Endothelial cell of umbilical vein (primary cell): ENCODE measurements at regions not wholly inside any gene's neighbourhood (a gene's known extent, or its start where the extent isn't known, plus 50 kb on each side); places are given as distances from the start of the nearest gene placed in this dataset.

Source experiments
- BruUV-seq: library from RNA; stranded (reverse); fragments of 400-500 nt; replicated peaks from 2 replicates; lab custom pipeline; 2021; lab: Mats Ljungman, UMichigan
- CTCF ChIA-PET: fragments of 300-600, 350-600 bp; sonication (Branson Sonifier 250); formaldehyde crosslinking; loops from one replicate; lab custom pipeline; 2021; ENCODE audit warnings: antibody characterized with exemption, inconsistent platforms; lab: Charles Lee
- POLR2A ChIA-PET: fragments of 300-600, 350-600 bp; sonication (Branson Sonifier 250); formaldehyde crosslinking; loops from one replicate; lab custom pipeline; 2021; ENCODE audit warnings: antibody characterized with exemption, inconsistent platforms; lab: Charles Lee
- DNase-seq: peaks from one replicate; pipeline ENCODE4 v3.0.0-alpha.2; 2011; ENCODE audit warnings: low read depth, low spot score
- FAIRE-seq: peaks from 2 replicates; lab custom pipeline; 2011; peaks lifted over from hg19 to GRCh38; lab: Jason Lieb, UNC
- H2AFZ ChIP-seq: 2 replicates; pipeline ENCODE4 v1.6.0; 2012; ENCODE audit warnings: low read depth, low read length, control low read depth, inconsistent platforms
- H3K27ac ChIP-seq: 2 replicates; pipeline ENCODE4 v1.5.1; 2011; ENCODE audit warnings: low read depth, mild to moderate bottlenecking, control low read depth, low read length, moderate library complexity; ENCODE audit not compliant: insufficient read depth
- H3K27me3 ChIP-seq, 2 experiments: 2 replicates each; pipeline versions ENCODE4 v1.6.0 to v1.6.1; 2011; ENCODE audit warnings: low read length in 2 of 2, mixed read lengths in 1 of 2; ENCODE audit not compliant: control insufficient read depth in 2 of 2, insufficient read depth in 2 of 2
- H3K36me3 ChIP-seq, 2 experiments: 2 replicates in 1 of 2; 3 replicates in 1 of 2; pipeline ENCODE4 v1.5.1; 2011; ENCODE audit warnings: low read length in 2 of 2, mild to moderate bottlenecking in 1 of 2, moderate library complexity in 1 of 2; ENCODE audit not compliant: control insufficient read depth in 2 of 2, insufficient read depth in 2 of 2; ENCODE audit errors: extremely low read depth in 1 of 2
- H3K4me1 ChIP-seq: 3 replicates; pipeline ENCODE4 v1.5.1; 2011; ENCODE audit warnings: mild to moderate bottlenecking, low read length; ENCODE audit not compliant: control insufficient read depth, insufficient read depth; ENCODE audit errors: extremely low read depth
- H3K4me2 ChIP-seq: 2 replicates; pipeline ENCODE4 v1.6.1; 2011; ENCODE audit warnings: low read length, control low read depth, mixed read lengths; ENCODE audit not compliant: insufficient read depth
- H3K4me3 ChIP-seq, 3 experiments: fragments of 200-600 bp in 1 of 3; sonication (generic), shearing (Covaris generic) in 1 of 3; replicated peaks in 1 of 3; 2 replicates each; pipeline ENCODE4 v1.5.1; 2011 to 2016; ENCODE audit warnings: control low read depth in 3 of 3, low read length in 3 of 3, mild to moderate bottlenecking in 2 of 3, inconsistent platforms in 1 of 3, low read depth in 1 of 3, moderate library complexity in 1 of 3; ENCODE audit not compliant: insufficient read depth in 1 of 3
- H3K79me2 ChIP-seq: 2 replicates; pipeline ENCODE4 v1.6.0; 2012; ENCODE audit warnings: low read length, inconsistent platforms; ENCODE audit not compliant: control insufficient read depth, insufficient read depth
- H3K9ac ChIP-seq: replicated peaks from 2 replicates; pipeline ENCODE3; 2011; ENCODE audit warnings: low read length, control low read depth; ENCODE audit not compliant: insufficient read depth; ENCODE audit errors: extremely low read depth
- H3K9me1 ChIP-seq: replicated peaks from 3 replicates; pipeline ENCODE4 v1.6.0; 2011; ENCODE audit warnings: mild to moderate bottlenecking, low read length; ENCODE audit not compliant: control insufficient read depth, insufficient read depth; ENCODE audit errors: extremely low read depth
- H3K9me3 ChIP-seq: replicated peaks from 2 replicates; pipeline ENCODE4 v1.5.1; 2012; ENCODE audit warnings: low read length, inconsistent platforms; ENCODE audit not compliant: control insufficient read depth, insufficient read depth
- H4K20me1 ChIP-seq: replicated peaks from 2 replicates; pipeline ENCODE3; 2011; ENCODE audit warnings: mild to moderate bottlenecking, low read length; ENCODE audit not compliant: control insufficient read depth, insufficient read depth; ENCODE audit errors: extremely low read depth
- EZH2 ChIP-seq: IDR thresholded peaks from 2 replicates; pipeline ENCODE4 v1.6.1; 2012; ENCODE audit warnings: borderline replicate concordance, low read depth, mild to moderate bottlenecking, moderate library complexity, low read length, inconsistent platforms; ENCODE audit not compliant: severe bottlenecking
- FOS ChIP-seq: IDR thresholded peaks from 2 replicates; pipeline ENCODE4 v1.6.1; 2011; ENCODE audit warnings: mild to moderate bottlenecking, low read length, moderate library complexity, borderline replicate concordance; ENCODE audit not compliant: insufficient read depth
- GATA2 ChIP-seq: IDR thresholded peaks from 2 replicates; pipeline ENCODE4 v1.7.0; 2011; ENCODE audit warnings: low read depth, mild to moderate bottlenecking, moderate library complexity, mixed read lengths, low read length; ENCODE audit not compliant: insufficient read length, insufficient read depth
- JUN ChIP-seq: IDR thresholded peaks from 2 replicates; pipeline ENCODE4 v1.6.1; 2011; ENCODE audit warnings: borderline replicate concordance, low read depth; ENCODE audit not compliant: insufficient read length, insufficient read depth
- MYC ChIP-seq: IDR thresholded peaks from one replicate; pipeline ENCODE4 v1.6.1; 2011; ENCODE audit warnings: mild to moderate bottlenecking, low read depth, low read length
- POLR2A ChIP-seq: IDR thresholded peaks from 2 replicates; pipeline ENCODE4 v1.6.1; 2012; ENCODE audit warnings: low read depth, mild to moderate bottlenecking, control low read depth, low read length
- POLR2AphosphoS5 ChIP-seq: IDR thresholded peaks from 2 replicates; pipeline ENCODE4 v1.6.1; 2012; ENCODE audit warnings: low read depth, mild to moderate bottlenecking, control low read depth, low read length, moderate library complexity; ENCODE audit not compliant: insufficient read depth
- dilution Hi-C: fragments of 300-500 bp; cut with MboI; formaldehyde crosslinking; loops from one replicate; pipeline ENCODE4 v1.15.0; 2019; ENCODE audit warnings: low sequenced_read_pairs; ENCODE audit not compliant: extremely low pct_ligation_motif_present
- intact Hi-C: fragments of 100-400 bp; cut with micrococcal nuclease; formaldehyde crosslinking; loops from one replicate; pipeline ENCODE4 v1.10.0; 2022
- TF ChIP-seq, protein P1 (sequence below): IDR thresholded peaks from 2 replicates; pipeline ENCODE4 v1.6.1; 2011; ENCODE audit not compliant: insufficient read depth, insufficient read length
- TF ChIP-seq, protein P2 (sequence below), 2 donors: IDR thresholded peaks; 1 replicate in 1 of 2; 2 replicates in 1 of 2; pipeline ENCODE4 v1.5.1; 2011; ENCODE audit warnings: low read length in 2 of 2, mild to moderate bottlenecking in 2 of 2, moderate library complexity in 2 of 2, control low read depth in 1 of 2, inconsistent platforms in 1 of 2, low read depth in 1 of 2; ENCODE audit not compliant: insufficient read depth in 1 of 2; ENCODE audit errors: extremely low read depth in 1 of 2

DNA sequence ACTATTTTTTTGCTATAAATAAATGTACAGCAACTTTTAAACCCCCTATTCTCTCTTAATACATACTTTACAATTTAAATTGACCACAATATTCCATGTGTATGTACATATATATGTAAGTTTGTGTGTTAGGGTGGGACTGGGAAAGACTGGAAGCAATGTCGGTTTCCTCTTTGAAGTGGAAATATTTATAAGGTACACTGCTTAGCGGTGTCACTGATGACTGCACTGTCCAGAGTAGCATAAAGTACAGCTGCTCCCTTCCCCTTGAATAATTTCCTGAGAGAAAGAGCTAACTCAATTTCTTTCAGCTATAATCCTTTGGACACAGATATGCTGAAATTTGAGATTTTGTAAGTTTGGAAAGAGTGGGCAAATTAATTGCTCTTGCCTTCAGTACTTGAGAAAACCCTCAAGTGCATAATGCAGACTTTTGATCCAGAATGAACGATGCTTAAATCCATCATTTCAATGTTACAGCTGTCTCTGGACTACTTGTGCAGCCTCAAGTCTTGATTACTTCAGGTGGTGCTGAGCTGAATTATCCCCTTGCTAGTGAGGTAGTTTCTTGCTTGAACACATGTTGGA is 267.0 kb upstream of the CFAP20DC start:
- H4K20me1 ChIP-seq, result no peaks in the 10 kb centered on the region
- no peak overlapping the region for H3K4me2 ChIP-seq
- H3K4me3 ChIP-seq, result no peak overlapping the region
- no peak overlapping the region for H3K27ac ChIP-seq
- intact Hi-C loops, result no loop called here
- DNase-seq, result no peak
- ChIA-PET POLR2A (no interaction called here), CTCF (no interaction called here)
- no peaks in the 10 kb centered on the region for H3K36me3 ChIP-seq
- dilution Hi-C loops, result no loop called here
- no peaks in the 10 kb centered on the region for H3K9me1 ChIP-seq
- TF ChIP-seq GATA2 (no peak), FOS (no peak), POLR2A (no peak), POLR2AphosphoS5 (no peak), EZH2 (no peak), MYC (no peak), JUN (no peak)
- TF ChIP-seq, protein P1, sequence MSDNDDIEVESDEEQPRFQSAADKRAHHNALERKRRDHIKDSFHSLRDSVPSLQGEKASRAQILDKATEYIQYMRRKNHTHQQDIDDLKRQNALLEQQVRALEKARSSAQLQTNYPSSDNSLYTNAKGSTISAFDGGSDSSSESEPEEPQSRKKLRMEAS, result no peak
- TF ChIP-seq, protein P2, sequence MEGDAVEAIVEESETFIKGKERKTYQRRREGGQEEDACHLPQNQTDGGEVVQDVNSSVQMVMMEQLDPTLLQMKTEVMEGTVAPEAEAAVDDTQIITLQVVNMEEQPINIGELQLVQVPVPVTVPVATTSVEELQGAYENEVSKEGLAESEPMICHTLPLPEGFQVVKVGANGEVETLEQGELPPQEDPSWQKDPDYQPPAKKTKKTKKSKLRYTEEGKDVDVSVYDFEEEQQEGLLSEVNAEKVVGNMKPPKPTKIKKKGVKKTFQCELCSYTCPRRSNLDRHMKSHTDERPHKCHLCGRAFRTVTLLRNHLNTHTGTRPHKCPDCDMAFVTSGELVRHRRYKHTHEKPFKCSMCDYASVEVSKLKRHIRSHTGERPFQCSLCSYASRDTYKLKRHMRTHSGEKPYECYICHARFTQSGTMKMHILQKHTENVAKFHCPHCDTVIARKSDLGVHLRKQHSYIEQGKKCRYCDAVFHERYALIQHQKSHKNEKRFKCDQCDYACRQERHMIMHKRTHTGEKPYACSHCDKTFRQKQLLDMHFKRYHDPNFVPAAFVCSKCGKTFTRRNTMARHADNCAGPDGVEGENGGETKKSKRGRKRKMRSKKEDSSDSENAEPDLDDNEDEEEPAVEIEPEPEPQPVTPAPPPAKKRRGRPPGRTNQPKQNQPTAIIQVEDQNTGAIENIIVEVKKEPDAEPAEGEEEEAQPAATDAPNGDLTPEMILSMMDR (IDR thresholded peaks at IDR 0.05; ENCODE audit: extremely low read depth in 1 of 2, insufficient read depth in 1 of 2, low read depth in 1 of 2, low read length in 2 of 2), result no peak
- no peaks in the 10 kb centered on the region for H3K4me1 ChIP-seq
- no peaks in the 10 kb centered on the region for H3K27me3 ChIP-seq
- H3K79me2 ChIP-seq, result no peaks in the 10 kb centered on the region
- no peak for FAIRE-seq
- no peaks in the 10 kb centered on the region for H3K9me3 ChIP-seq
- H3K9ac ChIP-seq, result no peak overlapping the region
- no peak overlapping the region for H2AFZ ChIP-seq
- BruUV-seq, result no TSS peak
